ES-I3 (cell line): ENCODE measurements at regions not wholly inside any gene's neighbourhood (a gene's known extent, or its start where the extent isn't known, plus 50 kb on each side); places are given as distances from the start of the nearest gene placed in this dataset.
"Not testable (repeated sequence)": the region's sequence is repeated elsewhere in the genome, so short reads cannot be mapped to it uniquely, and the experiment has no call there.

Experiments
- H3K36me3 ChIP-seq: 2 replicates; pipeline ENCODE4 v1.6.1; 2013; ENCODE audit warnings: mild to moderate bottlenecking, low read length, control low read depth, moderate library complexity; ENCODE audit not compliant: insufficient read depth
- H3K4me1 ChIP-seq: 2 replicates; pipeline ENCODE4 v1.6.1; 2013; ENCODE audit warnings: mild to moderate bottlenecking, control low read depth, low read length; ENCODE audit not compliant: insufficient read depth
- H3K9ac ChIP-seq: 2 replicates; pipeline ENCODE4 v1.6.1; 2013; ENCODE audit warnings: low read depth, mild to moderate bottlenecking, low read length, moderate library complexity
- H3K9me3 ChIP-seq: 2 replicates; pipeline ENCODE4 v1.6.1; 2013; ENCODE audit warnings: mild to moderate bottlenecking, low read length, moderate library complexity; ENCODE audit not compliant: control insufficient read depth, insufficient read depth

DNA sequence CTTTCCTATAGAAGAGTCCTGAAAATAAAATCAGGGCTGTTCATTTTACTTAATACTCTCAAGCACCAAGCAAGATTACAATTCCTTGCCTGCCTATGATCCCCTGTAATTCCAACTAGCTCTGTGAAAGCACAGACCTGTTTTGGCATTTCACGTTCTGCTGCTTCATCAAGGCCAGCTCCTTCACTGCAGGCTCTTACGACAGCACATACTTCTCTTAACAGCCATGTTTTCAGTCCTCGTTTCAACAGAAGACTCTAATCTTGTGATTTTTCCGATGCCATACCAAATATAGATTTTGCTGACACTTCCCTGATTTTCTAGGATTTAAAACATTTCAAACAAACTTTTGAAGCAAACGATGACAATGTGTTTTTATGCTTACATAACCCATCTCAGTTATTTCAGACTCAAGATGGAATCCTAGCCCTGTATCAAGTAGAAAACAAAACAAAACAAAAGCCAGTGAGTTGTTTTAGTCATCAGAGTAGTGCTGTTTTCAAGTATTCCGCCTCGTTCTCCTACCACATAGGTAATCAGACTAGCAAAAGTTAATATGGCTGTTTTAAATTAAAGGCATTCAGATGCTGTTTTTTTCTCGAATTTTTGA, 616.5 kb upstream of the CITED2 start:
- Histone ChIP-seq H3K4me1 (0 out of 2 replicates have a peak, but pooled peaks cover 4% of the 10 kb centered on the region), H3K9me3 (no peaks in the 10 kb centered on the region; the same call in 1 of the 2 replicates), H3K9ac (no peak overlapping the region), H3K36me3 (no peaks in the 10 kb centered on the region)

DNA sequence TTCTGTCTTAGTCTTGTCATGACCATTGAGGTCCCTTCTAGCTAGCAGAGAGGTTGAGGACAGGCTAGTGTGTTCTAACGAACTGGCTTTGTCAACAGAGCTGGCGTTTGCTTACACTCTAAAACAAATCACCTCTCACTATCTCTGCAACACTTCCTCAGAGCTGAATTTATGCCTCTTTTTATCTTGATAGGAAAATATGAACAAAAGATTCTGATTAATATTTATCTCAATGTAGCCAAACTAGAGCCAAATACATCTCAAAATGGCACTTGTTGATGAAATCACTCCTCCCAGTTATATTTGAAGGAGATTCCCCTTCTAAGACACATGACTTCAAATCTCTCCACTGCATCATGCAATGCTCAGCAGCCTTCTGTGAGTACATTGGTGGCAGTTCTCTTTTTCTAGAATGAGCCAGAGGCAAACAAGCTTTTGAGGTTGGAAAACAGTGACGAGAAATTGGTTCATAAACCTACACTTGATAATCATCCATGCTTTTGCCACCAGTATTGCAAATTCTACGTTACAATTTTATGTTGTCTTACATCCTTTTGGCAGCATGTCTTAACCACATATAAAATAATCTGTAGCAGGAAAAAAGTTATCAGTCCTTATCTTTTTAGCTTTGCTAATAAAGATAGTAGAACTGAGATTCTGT, 615.7 kb upstream of the CITED2 start:
- Histone ChIP-seq H3K9ac (no peak overlapping the region), H3K36me3 (no peaks in the 10 kb centered on the region), H3K4me1 (0 out of 2 replicates have a peak, but pooled peaks cover 4% of the 10 kb centered on the region), H3K9me3 (no peaks in the 10 kb centered on the region; the same call in 1 of the 2 replicates)

DNA sequence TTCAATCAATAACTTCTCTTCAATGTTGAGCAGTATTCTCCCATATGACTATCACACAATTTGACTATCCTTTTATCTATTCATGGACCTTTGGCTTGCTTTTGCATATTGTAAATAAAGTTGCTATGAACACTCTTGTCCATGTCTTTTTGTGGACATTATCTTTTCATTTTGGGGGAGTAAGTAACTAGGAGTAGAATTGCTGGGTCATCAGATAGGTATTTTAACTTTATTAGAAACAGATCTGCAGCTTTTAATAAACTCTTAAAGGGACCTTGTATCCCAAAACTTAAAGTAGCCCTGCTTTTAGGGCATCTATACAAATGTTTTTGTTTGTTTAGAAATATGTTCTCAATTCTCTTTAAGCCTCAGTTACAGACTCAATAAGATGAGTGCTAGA, 614.2 kb upstream of the CITED2 start:
- Histone ChIP-seq H3K4me1 (peaks cover 4% of the 10 kb centered on the region; the same call in 1 of the 2 replicates), H3K36me3 (no peaks in the 10 kb centered on the region; the same call in 1 of the 2 replicates), H3K9me3 (no peaks in the 10 kb centered on the region; the same call in 1 of the 2 replicates), H3K9ac (no peak overlapping the region)

GRCh38 chr6:139987091-139987490, 612.6 kb upstream of the CITED2 start:
- Histone ChIP-seq H3K4me1 (peaks cover 19% of the 10 kb centered on the region), H3K9ac (no peak overlapping the region), H3K36me3 (no peaks in the 10 kb centered on the region; the same call in 1 of the 2 replicates), H3K9me3 (no peaks in the 10 kb centered on the region)

DNA sequence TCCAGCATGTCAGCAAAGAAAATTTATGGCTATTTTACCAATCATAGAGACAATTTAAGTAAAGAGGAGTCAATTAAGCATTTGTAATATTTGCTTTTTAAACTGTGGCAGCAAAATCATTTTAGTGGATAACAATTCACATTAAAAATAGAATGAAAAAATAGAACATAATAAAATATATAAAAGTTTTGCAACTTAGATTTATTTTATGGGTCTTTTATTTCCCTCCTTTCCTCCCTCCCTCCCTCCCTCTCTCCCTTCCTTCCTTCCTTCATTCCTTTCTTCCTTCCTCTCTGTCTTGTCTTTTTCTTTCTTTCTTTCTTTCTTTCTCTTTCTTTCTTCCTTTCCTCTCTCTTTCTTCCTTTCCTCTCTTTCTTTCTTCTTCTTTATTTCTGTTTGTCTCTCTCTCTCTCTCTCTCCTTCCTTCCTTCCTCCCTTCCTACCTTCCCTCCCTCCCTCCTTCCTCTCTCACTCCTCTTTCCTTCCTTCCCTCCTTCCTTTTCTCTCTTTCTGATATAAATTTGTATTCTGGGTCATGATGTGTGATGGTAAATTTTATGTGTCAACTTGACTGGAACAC, 610.9 kb upstream of the CITED2 start:
- Histone ChIP-seq H3K4me1 (peaks cover 24% of the 10 kb centered on the region), H3K36me3 (no peaks in the 10 kb centered on the region; the same call in 1 of the 2 replicates), H3K9ac (no peak overlapping the region), H3K9me3 (no peaks in the 10 kb centered on the region)

DNA sequence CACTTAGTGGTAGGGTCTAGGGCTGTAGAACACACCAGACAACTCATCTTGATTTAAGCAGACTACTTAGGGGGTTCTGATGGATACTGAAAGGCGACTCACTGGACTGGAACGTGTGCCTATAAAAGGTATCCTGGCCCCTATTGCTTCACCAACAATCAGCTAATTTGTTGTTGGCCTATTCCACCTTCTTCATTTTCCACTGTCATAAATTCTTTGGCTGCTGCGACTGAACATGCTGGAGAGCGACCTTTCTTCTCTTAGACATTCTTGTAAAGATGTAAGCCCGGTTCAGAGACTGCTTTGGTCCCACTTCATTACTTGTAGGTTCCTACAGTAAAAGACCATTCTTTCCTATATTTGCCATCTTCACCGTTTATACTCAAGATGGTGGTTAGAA, 609.9 kb upstream of the CITED2 start:
- no peaks in the 10 kb centered on the region for H3K9me3 ChIP-seq
- no peaks in the 10 kb centered on the region; the same call in 1 of the 2 replicates for H3K36me3 ChIP-seq
- no peak overlapping the region for H3K9ac ChIP-seq
- H3K4me1 ChIP-seq, result peaks cover 24% of the 10 kb centered on the region

- Histone ChIP-seq H3K9me3 (no peaks in the 10 kb centered on the region), H3K36me3 (no peaks in the 10 kb centered on the region; the same call in 1 of the 2 replicates), H3K9ac (no peak overlapping the region), H3K4me1 (peaks cover 24% of the 10 kb centered on the region)
Observed at GRCh38 chr6:139983555-139984276, 609.3 kb upstream of the CITED2 start.

DNA sequence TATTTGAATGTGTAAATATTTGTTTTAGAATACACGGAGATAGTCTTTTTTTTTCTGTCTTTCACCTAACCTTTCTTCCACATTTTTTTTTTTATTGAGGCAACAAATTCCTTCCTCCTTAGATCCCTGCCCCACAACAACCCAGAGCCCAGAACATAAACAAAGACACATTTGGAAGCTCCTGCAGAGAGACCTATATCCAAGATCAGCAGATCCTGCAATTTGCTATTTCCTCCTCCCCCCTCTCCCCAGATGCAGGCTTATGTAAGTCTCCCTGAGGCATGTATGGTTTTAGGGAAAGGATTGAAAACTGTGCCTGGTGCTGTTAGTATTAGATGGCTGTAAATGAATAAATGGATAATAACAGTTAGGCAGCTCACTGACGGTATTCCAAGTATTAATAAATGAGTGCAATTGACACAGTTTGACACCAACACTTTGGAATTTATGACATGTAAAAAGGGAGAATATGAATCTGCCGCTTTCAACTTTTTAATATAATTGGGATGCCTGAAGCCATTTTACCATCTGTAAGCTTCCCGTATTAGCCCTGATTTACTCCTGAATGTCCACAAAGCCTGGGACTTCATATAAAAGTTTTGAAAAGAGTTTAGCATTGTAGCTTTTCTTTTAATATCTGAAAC, 608.3 kb upstream of the CITED2 start:
- H3K4me1 ChIP-seq, result peaks cover 24% of the 10 kb centered on the region
- H3K9ac ChIP-seq, result no peak overlapping the region
- H3K36me3 ChIP-seq, result no peaks in the 10 kb centered on the region; the same call in 1 of the 2 replicates
- no peaks in the 10 kb centered on the region for H3K9me3 ChIP-seq

DNA sequence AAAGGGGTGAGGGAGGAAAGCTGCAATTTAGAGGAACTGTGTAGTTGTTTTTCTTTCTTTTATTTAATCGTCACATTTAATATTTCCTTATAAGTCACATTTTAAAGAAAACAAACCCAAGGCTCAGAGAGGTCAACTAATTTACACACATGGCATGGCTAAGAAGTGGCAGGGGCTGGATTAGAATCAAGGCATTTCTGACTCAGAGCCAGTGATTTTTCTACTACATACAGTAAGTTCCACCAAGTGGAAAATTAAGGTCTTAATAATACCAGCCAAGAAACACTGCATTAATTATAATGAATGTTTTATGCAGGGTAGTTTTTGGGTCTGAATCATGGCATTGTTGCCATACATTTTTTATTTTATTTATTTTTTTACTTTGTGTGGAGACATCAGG, 607.7 kb upstream of the CITED2 start:
- Histone ChIP-seq H3K9me3 (no peaks in the 10 kb centered on the region), H3K36me3 (no peaks in the 10 kb centered on the region; the same call in 1 of the 2 replicates), H3K9ac (no peak overlapping the region; the same call in 1 of the 2 replicates), H3K4me1 (peaks cover 24% of the 10 kb centered on the region)

GRCh38 chr6:139981768-139982181, 607.3 kb upstream of the CITED2 start:
- Histone ChIP-seq H3K36me3 (no peaks in the 10 kb centered on the region; the same call in 1 of the 2 replicates), H3K9ac (no peak overlapping the region; the same call in 1 of the 2 replicates), H3K4me1 (peaks cover 24% of the 10 kb centered on the region)

GRCh38 chr6:139981066-139981624, 606.7 kb upstream of the CITED2 start:
- peaks cover 24% of the 10 kb centered on the region for H3K4me1 ChIP-seq
- no peaks in the 10 kb centered on the region for H3K9me3 ChIP-seq
- H3K9ac ChIP-seq, result no peak overlapping the region

More at GRCh38 chr6:139981768-139982181, 607.3 kb upstream of the CITED2 start:
- H3K9me3 ChIP-seq, result no peaks in the 10 kb centered on the region

GRCh38 chr6:139980631-139981030, 606.2 kb upstream of the CITED2 start:
- peaks cover 24% of the 10 kb centered on the region for H3K4me1 ChIP-seq
- H3K9me3 ChIP-seq, H3K36me3 ChIP-seq, H3K9ac ChIP-seq: not testable (repeated sequence)

More at GRCh38 chr6:139981066-139981624, 606.7 kb upstream of the CITED2 start:
- no peaks in the 10 kb centered on the region; the same call in 1 of the 2 replicates for H3K36me3 ChIP-seq

DNA sequence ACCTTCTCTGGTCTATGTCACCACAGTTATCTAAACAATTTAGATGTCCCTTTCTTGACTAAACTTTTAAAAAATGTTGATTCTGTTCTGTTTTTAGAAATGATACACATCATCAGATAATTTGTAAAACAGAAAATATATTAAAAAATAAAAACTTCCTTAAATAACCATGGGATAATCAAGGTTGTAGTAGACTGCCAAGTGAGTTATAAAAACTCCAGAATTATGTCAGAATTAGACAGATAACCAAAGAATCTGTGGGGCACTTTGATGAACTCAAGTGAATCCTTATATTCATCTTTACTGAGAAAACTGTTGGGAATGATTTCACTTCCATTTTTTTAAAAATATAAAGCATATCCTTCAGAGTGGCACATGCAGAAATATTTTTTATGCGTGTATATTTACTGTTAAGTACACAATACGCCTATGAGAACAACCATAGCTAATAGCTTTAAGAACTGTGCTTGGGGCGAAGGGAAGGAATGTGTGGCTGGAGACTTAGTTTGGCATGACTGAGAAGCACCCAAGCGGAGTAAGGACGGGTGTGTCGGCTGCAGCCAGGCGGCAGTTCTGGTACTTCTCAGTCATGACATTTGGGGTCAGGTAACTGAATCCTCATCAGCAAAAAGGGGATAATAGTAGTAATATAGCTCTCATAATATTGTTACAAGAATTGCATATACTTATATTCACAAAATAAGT, 604.7 kb upstream of the CITED2 start:
- H3K36me3 ChIP-seq, result no peaks in the 10 kb centered on the region
- no peak overlapping the region for H3K9ac ChIP-seq
- no peaks in the 10 kb centered on the region for H3K9me3 ChIP-seq
- peaks cover 24% of the 10 kb centered on the region for H3K4me1 ChIP-seq
